ENCODE measurements at regions not wholly inside any gene's neighbourhood (a gene's known extent, or its start where the extent isn't known, plus 50 kb on each side); places are given as distances from the start of the nearest gene placed in this dataset.

DNA sequence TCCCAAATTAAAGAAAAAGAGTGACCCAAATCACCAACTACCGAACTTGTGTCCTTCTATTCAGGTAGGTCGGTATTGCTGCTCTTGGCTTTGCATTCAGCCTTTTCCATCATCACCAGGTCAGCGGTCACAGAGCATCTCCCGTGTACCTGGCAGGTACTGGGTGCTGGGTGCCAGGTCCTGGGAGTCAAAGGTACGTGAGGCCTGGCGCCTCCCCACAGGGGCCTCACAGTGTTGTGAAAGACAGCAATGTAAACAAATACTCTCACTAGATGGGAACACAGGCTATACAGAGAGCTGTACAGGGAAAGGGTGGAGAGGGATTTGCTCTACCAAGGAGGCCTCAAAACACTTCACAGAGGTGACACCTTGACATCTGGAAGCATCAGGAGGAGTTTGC, 86.7 kb downstream of the ZIC5 start:
- TF ChIP-seq, protein P1, sequence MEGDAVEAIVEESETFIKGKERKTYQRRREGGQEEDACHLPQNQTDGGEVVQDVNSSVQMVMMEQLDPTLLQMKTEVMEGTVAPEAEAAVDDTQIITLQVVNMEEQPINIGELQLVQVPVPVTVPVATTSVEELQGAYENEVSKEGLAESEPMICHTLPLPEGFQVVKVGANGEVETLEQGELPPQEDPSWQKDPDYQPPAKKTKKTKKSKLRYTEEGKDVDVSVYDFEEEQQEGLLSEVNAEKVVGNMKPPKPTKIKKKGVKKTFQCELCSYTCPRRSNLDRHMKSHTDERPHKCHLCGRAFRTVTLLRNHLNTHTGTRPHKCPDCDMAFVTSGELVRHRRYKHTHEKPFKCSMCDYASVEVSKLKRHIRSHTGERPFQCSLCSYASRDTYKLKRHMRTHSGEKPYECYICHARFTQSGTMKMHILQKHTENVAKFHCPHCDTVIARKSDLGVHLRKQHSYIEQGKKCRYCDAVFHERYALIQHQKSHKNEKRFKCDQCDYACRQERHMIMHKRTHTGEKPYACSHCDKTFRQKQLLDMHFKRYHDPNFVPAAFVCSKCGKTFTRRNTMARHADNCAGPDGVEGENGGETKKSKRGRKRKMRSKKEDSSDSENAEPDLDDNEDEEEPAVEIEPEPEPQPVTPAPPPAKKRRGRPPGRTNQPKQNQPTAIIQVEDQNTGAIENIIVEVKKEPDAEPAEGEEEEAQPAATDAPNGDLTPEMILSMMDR (conservative IDR thresholded peaks at IDR 0.05), result no peak
- no peak for TF ChIP-seq ZFX (IDR thresholded peaks at IDR 0.05)

All from C4-2B (cell line).